Panc1 (cell line): ENCODE measurements at regions not wholly inside any gene's neighbourhood (a gene's known extent, or its start where the extent isn't known, plus 50 kb on each side); places are given as distances from the start of the nearest gene placed in this dataset.

ENCODE experiments used
- ATAC-seq: fragments of 200-7000 bp; cut with Tn5 transposase; 2 replicates; pipeline ENCODE4 v1.9.1; 2020; ENCODE audit warnings: mild to moderate bottlenecking, moderate library complexity
- BruUV-seq: library from RNA; stranded (reverse); fragments of 400-500 nt; replicated peaks from 2 replicates; lab custom pipeline; 2021; lab: Mats Ljungman, UMichigan
- CTCF ChIA-PET: fragments of 300-600 bp; sonication (Branson Sonifier 250); formaldehyde crosslinking; loops from one replicate; lab custom pipeline; 2022; ENCODE audit warnings: antibody characterized with exemption; lab: Charles Lee
- POLR2A ChIA-PET: fragments of 300-600 bp; sonication (Branson Sonifier 250); formaldehyde crosslinking; loops from one replicate; lab custom pipeline; 2022; ENCODE audit warnings: antibody characterized with exemption; lab: Charles Lee
- DNase-seq: peaks from one replicate; pipeline ENCODE4 v3.0.0-alpha.2; 2010; ENCODE audit warnings: low read depth, low spot score
- H3K27ac ChIP-seq: 2 replicates; pipeline ENCODE4 v1.5.1; 2011; ENCODE audit warnings: mild to moderate bottlenecking, low read length, inconsistent platforms
- H3K27me3 ChIP-seq: fragments of 200-500 bp; sonication (Bioruptor generic); 2 replicates; pipeline ENCODE4 v1.6.0; 2014; ENCODE audit warnings: low read length, inconsistent platforms; ENCODE audit not compliant: control insufficient read depth, insufficient read depth
- H3K36me3 ChIP-seq: fragments of 200-500 bp; sonication (Bioruptor generic); 2 replicates; pipeline ENCODE4 v1.5.1; 2014; ENCODE audit warnings: inconsistent platforms, mild to moderate bottlenecking, low read length, moderate library complexity; ENCODE audit not compliant: control insufficient read depth, insufficient read depth
- H3K4me1 ChIP-seq: 2 replicates; pipeline ENCODE4 v1.5.1; 2011; ENCODE audit warnings: inconsistent platforms, mild to moderate bottlenecking, low read length, moderate library complexity; ENCODE audit not compliant: control insufficient read depth, insufficient read depth
- H3K4me3 ChIP-seq, 2 experiments: 2 replicates each; pipeline ENCODE4 v1.5.1; 2011 to 2012; ENCODE audit warnings: low read depth in 2 of 2, low read length in 2 of 2, mild to moderate bottlenecking in 2 of 2, inconsistent platforms in 1 of 2, moderate library complexity in 1 of 2
- H3K9me3 ChIP-seq: fragments of 200-500 bp; sonication (Bioruptor generic); 2 replicates; pipeline ENCODE4 v1.5.1; 2014; ENCODE audit warnings: low read depth, mild to moderate bottlenecking, inconsistent platforms, low read length, moderate library complexity; ENCODE audit not compliant: control insufficient read depth, insufficient read depth
- POLR2AphosphoS5 ChIP-seq: IDR thresholded peaks from 2 replicates; pipeline ENCODE4 v1.6.1; 2012; ENCODE audit warnings: mild to moderate bottlenecking, low read depth, low read length, moderate library complexity
- SIN3A ChIP-seq: IDR thresholded peaks from 2 replicates; pipeline ENCODE4 v1.6.1; 2012; ENCODE audit warnings: low read depth, mild to moderate bottlenecking, low read length, moderate library complexity, borderline replicate concordance; ENCODE audit not compliant: insufficient read depth
- TCF7L2 ChIP-seq: IDR thresholded peaks from 2 replicates; pipeline ENCODE4 v1.6.1; 2011; ENCODE audit warnings: mild to moderate bottlenecking, low read depth, low read length, inconsistent platforms
- in situ Hi-C: cut with HindIII; loops from 2 replicates; pipeline ENCODE4 v1.10.0; 2016; ENCODE audit warnings: low sequenced_read_pairs, low pct_unique_long_range_greater_than_20kb
- intact Hi-C: fragments of 100-400 bp; cut with micrococcal nuclease; formaldehyde crosslinking; loops from one replicate; pipeline ENCODE4 v1.10.0; 2022; ENCODE audit not compliant: unreplicated experiment
- TF ChIP-seq, protein P1 (sequence below): fragments of 450-650 bp; IDR thresholded peaks from 2 replicates; pipeline ENCODE4 v1.5.1; 2017; ENCODE audit warnings: mild to moderate bottlenecking
- TF ChIP-seq, protein P2 (sequence below), 2 experiments: IDR thresholded peaks; 2 replicates each; pipeline ENCODE4 v1.6.1; 2011 to 2012; ENCODE audit warnings: low read depth in 2 of 2, control low read depth in 1 of 2, low read length in 1 of 2, mild to moderate bottlenecking in 1 of 2, moderate library complexity in 1 of 2; ENCODE audit not compliant: insufficient read depth in 1 of 2

DNA sequence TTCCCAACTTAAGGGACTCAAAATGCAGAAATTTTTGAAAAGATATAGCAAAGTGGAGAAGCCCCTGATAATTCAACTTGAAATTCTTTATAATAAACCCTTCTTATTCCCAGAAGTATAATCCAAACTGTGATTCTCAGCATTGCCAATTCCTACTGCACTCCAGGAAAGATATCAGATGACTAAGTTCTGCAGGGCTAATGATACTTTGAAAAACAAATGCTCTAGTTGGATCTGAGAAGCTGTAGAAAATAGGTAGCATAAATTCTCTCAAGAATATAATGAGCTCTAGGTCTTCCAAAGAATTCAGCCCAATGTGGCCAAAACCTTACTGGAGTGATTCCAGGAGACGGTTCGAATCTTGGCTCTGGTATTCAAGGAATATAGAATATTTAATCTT lies 294.0 kb upstream of the PTBP2 start:
- intact Hi-C loops (no loop called here), in situ Hi-C loops (no loop called here)
- POLR2A ChIA-PET, result no interaction called here
- BruUV-seq, result no TSS peak
- DNase-seq (no peak), ATAC-seq (no peak)
- Histone ChIP-seq H3K9me3 (no peaks in the 10 kb centered on the region), H3K36me3 (no peaks in the 10 kb centered on the region), H3K4me3 (no peak overlapping the region), H3K27ac (no peak overlapping the region), H3K27me3 (no peaks in the 10 kb centered on the region), H3K4me1 (no peaks in the 10 kb centered on the region)
- CTCF ChIA-PET, result interaction anchor here (0.5 kb wide), 1 partner anchor 169 kb away, joined by 8 read pairs; no protein-coding TSS in a partner anchor
- TF ChIP-seq POLR2AphosphoS5, result no peak
- TF ChIP-seq, protein P1, sequence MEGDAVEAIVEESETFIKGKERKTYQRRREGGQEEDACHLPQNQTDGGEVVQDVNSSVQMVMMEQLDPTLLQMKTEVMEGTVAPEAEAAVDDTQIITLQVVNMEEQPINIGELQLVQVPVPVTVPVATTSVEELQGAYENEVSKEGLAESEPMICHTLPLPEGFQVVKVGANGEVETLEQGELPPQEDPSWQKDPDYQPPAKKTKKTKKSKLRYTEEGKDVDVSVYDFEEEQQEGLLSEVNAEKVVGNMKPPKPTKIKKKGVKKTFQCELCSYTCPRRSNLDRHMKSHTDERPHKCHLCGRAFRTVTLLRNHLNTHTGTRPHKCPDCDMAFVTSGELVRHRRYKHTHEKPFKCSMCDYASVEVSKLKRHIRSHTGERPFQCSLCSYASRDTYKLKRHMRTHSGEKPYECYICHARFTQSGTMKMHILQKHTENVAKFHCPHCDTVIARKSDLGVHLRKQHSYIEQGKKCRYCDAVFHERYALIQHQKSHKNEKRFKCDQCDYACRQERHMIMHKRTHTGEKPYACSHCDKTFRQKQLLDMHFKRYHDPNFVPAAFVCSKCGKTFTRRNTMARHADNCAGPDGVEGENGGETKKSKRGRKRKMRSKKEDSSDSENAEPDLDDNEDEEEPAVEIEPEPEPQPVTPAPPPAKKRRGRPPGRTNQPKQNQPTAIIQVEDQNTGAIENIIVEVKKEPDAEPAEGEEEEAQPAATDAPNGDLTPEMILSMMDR, result no peak
- TF ChIP-seq, protein P2, sequence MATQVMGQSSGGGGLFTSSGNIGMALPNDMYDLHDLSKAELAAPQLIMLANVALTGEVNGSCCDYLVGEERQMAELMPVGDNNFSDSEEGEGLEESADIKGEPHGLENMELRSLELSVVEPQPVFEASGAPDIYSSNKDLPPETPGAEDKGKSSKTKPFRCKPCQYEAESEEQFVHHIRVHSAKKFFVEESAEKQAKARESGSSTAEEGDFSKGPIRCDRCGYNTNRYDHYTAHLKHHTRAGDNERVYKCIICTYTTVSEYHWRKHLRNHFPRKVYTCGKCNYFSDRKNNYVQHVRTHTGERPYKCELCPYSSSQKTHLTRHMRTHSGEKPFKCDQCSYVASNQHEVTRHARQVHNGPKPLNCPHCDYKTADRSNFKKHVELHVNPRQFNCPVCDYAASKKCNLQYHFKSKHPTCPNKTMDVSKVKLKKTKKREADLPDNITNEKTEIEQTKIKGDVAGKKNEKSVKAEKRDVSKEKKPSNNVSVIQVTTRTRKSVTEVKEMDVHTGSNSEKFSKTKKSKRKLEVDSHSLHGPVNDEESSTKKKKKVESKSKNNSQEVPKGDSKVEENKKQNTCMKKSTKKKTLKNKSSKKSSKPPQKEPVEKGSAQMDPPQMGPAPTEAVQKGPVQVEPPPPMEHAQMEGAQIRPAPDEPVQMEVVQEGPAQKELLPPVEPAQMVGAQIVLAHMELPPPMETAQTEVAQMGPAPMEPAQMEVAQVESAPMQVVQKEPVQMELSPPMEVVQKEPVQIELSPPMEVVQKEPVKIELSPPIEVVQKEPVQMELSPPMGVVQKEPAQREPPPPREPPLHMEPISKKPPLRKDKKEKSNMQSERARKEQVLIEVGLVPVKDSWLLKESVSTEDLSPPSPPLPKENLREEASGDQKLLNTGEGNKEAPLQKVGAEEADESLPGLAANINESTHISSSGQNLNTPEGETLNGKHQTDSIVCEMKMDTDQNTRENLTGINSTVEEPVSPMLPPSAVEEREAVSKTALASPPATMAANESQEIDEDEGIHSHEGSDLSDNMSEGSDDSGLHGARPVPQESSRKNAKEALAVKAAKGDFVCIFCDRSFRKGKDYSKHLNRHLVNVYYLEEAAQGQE (IDR thresholded peaks at IDR 0.05; ENCODE audit: insufficient read depth in 1 of 2, low read depth in 2 of 2, low read length in 1 of 2), result no peak
- TF ChIP-seq SIN3A, result no peak
- no peak for TF ChIP-seq TCF7L2

DNA sequence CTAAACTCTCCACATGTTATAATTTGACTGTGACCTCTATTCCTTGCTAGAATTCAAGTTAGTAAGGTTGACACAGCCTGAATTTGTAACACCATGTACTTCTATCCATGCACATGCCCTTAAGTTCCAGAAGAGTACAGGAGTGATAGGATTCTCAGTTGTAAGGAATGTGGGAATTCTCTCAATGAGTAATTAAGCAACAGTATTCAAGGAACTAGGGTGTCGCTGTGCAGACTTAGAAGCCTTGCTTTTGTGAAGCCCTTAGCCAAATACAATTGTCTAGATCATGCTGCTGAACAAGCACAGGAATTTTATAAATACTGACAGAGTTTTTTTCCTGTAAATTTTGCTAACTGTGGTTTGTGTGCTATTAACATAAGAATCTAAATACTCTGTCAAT lies 276.3 kb upstream of the PTBP2 start:
- POLR2A ChIA-PET, result no interaction called here
- Histone ChIP-seq H3K4me1 (no peaks in the 10 kb centered on the region), H3K27ac (no peak overlapping the region), H3K36me3 (no peaks in the 10 kb centered on the region), H3K9me3 (no peaks in the 10 kb centered on the region), H3K4me3 (no peak overlapping the region), H3K27me3 (no peaks in the 10 kb centered on the region)
- BruUV-seq, result no TSS peak
- intact Hi-C loops, result no loop called here
- ATAC-seq (no peak), DNase-seq (no peak)
- CTCF ChIA-PET, result no interaction called here
- TF ChIP-seq SIN3A (no peak), POLR2AphosphoS5 (no peak), TCF7L2 (no peak)
- TF ChIP-seq, protein P2 (IDR thresholded peaks at IDR 0.05; ENCODE audit: insufficient read depth in 1 of 2, low read depth in 2 of 2, low read length in 1 of 2), result no peak
- TF ChIP-seq, protein P1, result no peak
- in situ Hi-C loops, result no loop called here
